ENCODE measurements at regions not wholly inside any gene's neighbourhood (a gene's known extent, or its start where the extent isn't known, plus 50 kb on each side); places are given as distances from the start of the nearest gene placed in this dataset.

DNA sequence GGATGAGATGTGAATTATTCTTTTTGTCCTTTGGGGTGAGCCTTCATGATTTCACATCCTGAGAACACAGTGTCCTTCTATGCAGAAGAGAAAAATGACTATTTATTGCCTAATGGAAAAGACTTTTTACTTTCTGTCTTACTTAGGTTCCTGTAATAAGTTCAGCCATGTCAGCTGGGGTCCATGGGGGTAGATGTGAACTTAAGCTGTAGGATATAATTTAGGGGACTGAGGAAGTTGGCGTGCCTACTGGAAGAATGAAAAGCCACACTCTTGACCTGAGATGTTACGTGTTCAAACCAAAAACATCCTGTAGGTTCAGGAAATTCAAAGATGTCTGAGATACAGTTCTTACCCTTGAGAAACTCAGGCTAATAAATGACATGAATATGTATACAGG lies 660.5 kb downstream of the TOX3 start:
- no peak for DNase-seq

DNA sequence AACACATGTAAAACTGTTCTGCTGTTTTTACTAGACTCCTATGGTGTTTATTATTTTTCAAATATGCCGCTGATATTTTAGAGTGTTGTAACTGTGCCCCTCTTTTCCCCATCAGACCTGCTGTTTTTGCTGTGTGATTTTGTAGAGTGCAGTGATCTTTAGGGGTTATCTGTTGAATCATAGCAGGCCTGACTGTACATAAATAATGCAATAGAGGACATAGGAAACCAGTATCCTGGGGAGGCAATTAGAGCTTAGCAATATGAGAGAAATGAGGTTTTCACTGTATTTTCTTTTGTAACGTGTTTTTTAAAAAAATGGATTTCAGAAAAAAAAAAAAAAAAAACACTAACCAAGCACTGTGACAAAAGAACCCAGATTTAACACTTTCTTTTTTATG lies 662.2 kb downstream of the TOX3 start:
- DNase-seq: no peak

DNA sequence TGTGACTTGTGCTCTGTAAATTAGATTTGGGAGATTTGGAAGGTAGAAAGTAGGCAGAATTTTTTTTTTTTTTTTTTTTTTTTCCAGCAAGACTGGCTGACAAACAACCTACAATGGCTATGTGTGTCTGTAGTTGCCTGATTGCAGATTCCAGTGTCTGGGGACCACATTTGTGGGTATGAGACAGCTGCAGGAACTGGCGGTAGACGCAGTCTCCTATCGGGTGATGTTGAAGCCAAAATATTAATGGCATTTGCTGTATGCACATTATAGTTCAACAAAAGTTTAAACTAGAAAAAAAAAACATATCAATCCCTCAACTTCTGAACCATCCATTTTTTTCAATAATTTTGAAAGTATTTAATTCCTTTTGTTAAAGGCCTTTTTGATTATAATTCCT lies 665.2 kb downstream of the TOX3 start:
- no peak for DNase-seq

DNA sequence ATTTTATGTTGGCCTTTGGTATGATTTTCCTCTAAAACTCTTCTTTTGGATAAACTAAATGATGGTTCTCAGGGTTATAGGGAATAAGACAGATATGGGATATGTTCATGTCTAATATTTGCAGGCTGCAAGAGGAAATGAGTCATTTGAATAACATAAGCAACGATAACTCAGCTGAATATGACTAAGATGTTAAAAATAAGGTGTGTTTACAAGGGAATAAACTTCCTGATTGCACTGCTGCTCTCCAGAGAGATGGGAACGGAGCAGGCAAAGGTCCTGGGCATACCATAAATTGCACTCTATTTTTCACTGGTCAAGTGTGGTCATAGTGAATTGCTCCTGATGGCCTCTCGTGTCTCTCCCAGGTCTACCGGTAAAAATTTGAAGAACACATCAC lies 666.2 kb downstream of the TOX3 start:
- no peak for DNase-seq

DNA sequence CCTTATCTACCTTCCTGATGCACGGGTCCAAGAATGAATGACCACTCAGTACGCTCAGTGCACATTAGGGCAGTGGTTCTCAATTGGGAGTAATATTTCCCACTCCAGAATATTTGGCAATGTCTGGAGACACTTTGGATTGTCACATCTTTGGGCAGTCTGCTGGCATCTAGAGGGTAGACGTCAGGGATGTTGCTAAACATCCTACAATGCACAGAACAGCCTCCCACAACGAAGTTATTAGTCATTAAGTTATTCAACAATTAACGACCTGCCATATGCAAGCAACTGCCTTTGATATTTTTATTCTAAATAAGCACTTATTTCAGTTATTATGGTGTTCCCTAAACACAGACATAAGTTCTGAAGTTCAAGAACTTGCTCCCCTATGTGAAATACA lies 669.3 kb downstream of the TOX3 start:
- DNase-seq: no peak

DNA sequence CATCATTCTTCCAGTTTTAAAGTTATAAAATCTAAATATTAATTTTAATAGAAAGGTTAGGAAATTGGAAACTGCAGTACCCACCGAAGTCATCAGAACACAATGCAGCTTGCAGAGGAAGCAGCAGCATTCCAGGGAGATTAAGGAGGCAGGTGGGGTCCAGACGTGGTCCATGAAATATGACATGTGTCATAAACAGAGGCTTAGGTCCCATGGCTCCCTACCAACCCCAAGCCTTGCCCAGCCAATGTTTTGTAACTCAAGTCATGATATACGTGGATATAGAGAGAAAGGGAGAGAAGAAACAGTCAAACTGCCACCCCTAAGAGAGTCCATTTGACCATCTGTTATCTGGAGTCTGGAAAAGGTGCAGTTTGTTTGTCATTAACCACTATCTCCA lies 670.0 kb downstream of the TOX3 start:
- no peak for DNase-seq

DNA sequence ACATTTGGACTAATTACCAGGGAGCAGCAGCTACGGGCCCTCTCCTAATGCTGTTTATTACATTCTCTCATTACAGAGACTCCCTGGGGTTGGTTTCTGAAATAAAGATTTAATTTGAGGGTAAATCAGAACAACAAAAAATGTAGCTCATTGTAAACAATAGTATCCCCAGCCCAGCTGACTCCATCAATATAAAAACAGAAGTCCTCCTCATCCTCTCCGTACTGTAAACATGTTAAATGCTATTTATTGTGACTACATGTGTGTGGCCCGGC lies 670.4 kb downstream of the TOX3 start:
- DNase-seq: no peak

DNA sequence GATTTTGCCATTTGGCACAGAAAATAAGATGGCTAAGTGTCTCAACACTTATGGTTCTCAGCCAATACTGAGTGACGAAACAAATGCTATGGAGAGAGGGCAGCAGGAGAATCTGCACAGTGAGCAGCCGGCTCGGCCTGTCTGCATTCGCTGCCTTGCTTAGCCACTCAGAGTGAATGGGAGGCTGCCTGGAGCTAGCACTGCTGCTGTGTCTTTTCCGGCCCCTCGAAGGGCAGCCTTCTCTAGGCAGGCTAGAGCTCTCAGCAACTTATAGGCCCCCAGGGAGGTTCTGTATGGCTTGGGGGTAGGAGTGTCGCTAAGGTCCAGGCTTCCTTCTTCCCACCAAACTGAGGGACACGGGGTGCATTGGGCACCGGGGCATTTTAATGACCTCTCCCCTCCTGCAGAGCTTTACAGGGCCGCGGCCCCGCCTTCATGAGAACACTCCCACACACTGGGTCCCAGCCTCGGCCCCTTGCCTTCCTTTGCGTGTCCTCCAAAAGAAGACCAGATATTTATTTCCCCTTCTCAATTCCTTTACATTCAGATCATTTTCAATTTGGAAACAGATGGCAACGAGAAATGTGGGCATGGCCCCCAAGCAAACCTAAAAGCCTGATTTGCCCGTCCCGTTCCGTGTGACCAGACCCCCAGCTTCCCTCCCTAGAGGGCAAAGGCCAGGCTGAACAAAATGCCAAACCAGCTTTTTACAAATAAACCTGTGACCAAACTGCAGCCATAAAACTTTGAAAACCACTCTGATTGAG lies 670.9 kb downstream of the TOX3 start:
- no peak for DNase-seq

DNA sequence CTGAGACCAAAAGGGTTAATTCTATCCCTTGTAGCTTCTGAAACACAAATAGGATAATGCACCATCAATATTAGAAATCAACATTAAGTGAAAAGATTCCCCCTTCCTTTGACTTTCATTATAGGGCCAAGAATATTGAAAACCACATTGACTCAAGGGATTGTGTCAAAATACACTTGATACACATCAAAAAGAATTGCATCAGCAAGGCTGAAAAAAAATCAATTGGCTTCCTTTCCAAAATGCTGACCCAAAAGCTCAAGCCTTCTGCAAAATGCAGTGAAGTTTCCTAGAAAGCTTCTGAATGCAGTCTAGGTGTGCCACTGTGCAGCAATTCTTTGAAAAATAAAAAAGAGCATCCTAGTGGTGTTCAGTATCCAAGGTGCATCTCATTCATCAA lies 674.4 kb downstream of the TOX3 start:
- DNase-seq: no peak

DNA sequence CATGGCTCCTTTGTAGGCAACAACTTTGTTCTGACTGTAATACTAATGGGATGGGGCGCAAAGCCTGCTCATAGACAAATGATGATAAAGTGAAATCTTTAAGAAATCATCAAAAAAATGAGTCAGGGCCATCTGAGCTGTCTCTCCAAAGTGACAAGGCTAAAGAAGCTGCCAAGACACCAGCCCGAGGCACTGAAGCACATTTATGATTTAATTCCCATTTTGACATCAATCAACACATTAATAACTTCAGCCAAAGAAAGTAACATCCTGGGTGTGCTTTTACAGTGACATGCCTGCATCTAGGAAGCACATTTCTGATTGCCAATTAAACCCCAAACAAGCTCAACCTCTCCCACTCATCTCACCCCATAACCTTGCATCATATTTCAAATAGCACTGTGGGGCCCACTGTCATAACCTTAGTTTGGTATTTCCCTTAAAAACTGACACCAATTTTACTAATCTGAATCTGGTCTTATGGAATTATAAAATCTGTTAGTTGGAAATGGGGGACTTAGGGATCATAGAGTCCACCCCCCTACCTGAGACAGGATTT lies 676.6 kb downstream of the TOX3 start:
- DNase-seq: no peak

DNA sequence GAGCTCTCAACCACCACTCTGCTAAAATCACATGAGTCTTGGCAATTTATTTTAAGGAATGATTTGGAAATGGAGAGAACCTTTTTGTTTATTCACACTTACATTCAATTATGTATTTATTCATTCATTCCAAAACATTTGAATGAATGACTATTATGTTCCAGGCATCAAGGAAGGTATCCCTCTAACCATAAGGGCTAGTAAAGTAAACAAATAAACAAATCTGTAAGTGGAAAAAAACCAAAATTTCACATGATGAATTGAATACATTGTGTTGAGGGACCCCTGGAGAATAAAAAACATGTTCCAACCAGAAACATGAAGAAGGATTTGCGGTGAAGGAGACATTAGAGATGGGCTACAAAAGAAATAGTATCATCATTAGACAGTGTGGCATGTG lies 677.8 kb downstream of the TOX3 start:
- no peak for DNase-seq

DNA sequence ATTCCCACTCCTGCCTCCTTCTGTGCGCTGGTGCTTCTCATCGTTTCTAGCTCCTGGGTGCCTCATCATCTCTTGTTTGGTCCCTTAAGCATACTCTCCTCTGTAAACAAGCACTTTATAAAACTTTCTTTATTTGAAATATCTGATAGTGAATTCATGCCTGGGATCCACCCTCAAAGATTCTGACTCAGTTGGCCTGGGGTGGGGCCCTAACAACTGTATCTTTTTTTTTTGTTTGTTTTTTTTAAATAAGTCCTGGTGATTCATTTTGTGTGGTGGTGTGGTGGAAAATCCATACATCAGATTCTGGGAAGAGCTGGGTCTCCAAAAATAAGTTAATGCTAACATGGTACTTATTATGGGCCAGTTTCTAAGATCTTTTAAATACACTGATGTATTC lies 678.3 kb downstream of the TOX3 start:
- DNase-seq: no peak

DNA sequence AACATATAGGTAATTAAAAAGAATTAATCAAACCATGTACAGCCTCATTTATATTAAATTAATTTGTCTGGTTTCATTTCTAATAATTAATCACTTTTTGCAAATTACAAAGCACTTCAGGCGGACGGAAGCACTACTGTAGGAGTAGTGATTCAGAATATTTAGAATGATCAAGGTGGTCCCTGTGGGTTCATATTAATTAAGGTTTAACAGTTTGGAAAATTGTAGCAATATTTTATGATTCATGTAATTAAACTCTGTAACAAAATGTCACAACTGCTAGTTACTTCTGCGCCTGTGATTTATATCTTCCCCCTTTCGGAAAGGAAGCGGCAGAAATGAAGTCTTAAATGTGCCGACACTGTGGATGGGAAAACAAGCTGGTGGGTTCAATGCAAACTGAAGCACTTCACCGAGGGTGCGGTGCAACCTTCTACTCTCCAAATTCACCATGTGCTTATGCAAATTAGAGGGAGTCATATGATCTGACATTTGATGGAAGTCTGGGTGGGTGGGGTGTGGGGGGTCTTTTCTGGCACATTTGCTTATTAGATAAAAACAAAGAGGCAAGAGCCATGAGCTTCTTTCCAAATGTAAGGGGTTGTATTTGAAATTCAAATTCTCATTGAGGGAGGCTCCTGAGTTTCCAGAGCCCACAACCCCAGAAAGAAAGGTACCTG lies 679.4 kb downstream of the TOX3 start:
- DNase-seq: no peak

DNA sequence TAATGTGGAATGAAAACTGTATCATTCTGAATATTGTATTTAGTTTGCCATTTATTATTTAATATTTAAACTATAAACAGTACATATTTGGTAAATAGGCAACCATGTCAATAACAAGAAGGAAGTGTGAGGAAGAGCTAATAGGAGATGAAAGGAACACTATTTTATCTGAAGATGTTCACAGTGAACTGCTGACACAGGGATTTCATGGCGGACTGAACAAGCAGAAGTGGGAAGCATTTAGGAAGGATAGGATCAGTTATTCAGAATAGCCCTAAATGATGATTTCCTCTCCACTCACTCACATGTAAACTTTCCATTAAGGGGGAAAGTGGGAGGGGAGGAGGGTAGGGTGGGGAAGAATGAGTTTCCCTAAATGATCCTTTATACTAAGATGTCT lies 682.4 kb downstream of the TOX3 start:
- DNase-seq: no peak

DNA sequence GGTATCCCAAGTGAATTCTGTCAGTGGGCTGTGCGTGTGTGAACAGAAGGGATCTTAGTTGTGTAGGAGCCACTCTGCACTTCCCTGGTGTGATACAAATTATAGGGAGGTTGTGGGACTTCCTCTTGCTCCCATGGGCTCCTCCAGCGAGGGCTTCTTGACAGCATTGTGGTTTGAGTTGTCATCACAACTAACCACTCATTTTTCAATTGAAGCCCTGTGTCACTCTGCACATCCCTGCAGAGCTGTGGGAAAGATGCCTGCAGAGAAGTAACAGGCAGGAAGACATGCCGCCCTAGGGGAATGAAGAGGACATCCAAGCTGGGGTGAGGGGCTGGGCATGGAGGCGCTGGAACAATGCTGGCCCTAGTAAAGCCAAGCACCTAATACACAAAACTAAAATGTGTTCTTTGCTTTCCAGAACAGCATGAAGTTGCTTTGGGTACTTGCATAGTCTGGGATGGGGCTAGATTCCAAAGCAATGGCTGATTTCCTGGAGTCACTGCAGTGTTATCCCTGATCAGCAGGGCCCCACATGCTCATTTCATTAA lies 692.5 kb downstream of the TOX3 start:
- no peak for DNase-seq

DNA sequence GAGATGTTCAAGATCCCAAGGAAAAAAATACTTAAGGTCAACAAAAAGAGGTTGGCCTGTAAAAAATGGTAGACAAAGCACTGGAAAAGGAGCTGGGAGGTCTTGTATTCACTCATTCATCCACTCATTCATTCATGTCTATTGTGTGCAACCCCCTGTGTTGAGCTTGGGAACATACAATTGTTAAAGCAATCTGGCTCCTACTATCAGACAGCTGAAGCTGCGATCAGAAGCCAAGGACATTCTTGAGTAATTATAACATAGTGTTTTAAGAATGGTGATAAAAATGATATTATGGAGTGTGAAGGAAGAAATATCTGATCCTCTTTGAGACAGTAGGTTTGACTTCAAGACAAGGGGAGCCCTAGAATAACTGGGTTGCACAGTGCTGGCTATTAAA lies 693.4 kb downstream of the TOX3 start:
- DNase-seq: no peak

DNA sequence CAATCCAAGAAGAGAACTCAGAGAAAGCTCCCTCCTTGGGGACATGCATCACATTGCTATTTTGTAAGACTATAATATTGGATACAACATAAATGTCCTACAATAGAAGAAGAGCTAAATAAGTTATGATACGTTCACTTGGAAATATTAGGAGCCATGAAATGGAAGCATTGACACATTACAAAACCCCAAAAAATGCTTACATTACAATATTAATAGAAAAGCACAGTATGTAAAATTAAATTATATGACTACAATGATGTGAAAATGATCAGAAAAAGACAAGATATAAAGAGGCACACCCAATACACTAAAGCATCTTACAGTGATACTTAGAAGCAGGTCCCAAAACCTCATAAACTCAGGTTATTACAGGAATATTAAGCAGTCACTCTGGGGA lies 694.1 kb downstream of the TOX3 start:
- DNase-seq: no peak

DNA sequence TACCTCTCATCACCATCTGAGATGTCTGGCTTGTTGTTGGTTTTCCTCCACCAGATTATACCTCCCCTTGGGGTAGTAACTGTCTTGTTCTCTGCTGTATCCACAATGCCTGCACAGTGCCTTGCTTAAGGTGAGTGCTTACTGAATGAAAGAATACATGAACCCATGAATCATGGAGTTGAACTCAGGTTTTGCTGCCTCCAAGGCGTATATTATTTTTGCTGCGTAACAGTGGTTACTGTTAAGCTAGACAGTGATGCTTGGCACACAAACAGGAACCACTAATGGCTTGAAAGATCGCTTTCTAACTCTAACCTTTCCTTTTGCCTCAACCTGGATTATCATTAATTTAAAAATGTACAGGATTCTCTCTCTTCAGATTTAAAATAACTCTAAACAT lies 695.8 kb downstream of the TOX3 start:
- DNase-seq: no peak

DNA sequence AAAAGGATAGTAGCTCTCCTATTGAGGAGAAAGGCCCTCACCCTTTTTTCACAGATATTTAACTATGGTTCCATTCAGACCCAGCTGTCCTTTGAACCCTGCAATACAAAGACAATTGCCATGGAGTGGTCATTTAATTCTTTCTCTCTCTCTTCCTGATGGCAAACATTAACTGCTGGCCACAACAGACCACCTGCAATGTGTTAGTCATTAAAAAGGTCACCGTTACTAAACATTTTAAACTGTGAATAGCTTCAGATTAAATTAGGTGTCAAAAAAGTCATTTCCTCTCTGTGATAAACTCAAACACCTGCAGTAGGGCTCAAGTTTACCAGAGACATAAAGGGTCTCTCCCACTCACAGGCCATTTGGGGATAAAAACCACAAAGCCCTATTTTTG lies 697.2 kb downstream of the TOX3 start:
- DNase-seq: no peak

DNA sequence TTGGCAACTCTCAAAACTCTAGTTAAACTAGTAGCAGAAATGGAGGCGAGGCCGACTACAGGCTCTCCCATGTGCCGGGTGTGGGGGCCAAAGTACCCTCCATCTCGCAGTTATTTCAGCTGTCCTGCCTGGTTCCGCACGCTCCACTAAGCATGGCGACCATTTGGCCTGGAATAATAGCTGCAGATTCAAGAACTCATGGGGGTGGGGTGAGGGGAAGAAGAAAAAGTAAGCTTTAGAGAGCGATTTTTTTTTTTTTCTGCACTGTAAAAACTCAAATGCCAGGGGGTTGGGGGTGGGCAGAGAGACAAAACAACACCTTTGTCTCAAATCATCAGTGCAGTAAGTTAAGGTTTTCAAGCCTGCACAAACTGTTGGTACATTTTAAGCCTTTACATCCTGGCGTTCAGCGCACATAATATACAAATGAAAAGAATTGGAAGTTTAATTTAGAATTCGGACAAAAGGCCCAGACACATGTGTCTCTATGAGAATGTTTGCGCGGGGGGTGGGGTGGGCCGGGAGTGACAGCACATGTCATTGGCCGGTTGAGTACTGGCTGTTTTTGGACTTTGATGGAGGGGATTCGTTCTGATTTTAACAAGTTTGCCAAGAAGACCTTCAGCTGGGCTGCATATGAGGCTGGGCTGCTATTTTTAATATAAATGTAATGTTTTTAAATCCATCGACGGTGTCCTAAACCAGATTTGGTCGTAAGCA lies 694.7 kb upstream of the SALL1 start:
- no peak for DNase-seq

DNA sequence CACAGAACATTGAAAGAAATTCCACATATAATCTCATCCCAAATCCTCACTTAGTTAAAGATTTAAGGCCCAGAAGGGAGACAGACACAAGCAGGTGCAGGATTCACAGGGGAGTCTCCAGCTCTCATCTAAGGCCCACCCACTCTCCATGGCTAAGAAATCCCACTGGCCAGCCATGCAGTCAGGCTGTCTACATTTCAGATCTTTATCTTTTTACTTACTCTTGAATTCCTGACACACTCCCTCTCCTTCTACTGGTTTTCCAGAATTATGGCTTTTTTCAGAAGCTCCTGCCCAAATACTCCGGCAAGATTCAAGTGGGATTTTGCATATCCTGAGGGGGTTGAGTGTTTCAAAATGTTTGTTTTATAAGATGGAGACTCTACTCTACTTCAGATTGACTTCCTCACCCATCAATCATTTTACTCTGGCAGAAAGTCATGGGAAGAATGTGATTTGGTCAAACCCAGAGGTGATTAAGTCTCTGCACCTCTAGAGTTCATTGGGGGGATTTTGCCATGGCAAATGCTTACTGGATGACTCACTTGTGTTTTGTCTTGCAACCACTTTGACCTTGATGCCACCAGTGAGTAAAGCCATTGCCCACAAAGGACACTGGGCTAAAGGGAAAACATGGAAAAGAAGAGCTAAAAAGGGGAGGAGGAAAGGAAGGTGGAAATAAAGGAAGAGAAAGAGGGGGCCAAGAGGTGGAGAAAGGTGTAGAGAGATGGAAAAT lies 688.8 kb upstream of the SALL1 start:
- DNase-seq: no peak

DNA sequence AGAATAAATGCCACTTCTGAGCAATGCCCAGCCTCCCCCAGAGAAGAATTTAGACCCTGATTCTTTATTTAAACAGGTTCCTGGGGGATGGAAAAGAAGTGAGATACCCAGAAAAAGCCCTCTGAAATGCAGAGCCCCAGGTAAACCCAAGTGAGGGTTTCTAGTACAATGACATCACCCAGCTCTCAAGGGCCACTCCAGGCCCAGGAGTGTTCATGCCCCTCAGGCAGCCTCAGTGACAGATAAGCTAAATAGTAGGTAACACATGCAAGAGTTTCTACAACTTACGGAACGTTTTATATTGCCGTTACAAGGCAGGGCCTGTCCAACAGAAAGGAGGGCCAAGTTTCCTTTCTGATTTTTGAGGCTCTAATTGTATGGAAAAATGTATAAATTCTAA lies 683.7 kb upstream of the SALL1 start:
- no peak for DNase-seq

DNA sequence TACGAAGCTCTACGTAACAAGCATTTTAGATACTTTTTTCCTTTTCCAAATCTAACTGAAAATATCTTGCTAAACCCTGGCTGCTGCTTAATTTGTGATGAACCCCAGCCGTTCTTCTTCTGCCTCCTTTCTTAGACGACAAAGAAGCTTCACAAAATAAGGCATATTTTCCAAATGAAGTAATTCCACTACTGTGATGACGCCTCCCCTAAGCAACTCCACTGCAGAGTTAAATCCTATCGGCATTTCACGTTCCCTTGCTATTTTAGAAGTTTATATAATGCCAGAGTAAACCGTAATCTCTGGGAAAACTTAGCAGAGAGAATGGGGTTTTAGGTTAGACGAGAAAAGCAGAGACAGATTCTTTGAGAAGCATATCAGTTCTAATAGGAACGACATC lies 683.1 kb upstream of the SALL1 start:
- no peak for DNase-seq
